GM18511 (cell line): ENCODE measurements at regions not wholly inside any gene's neighbourhood (a gene's known extent, or its start where the extent isn't known, plus 50 kb on each side); places are given as distances from the start of the nearest gene placed in this dataset.
"Not testable (repeated sequence)": the region's sequence is repeated elsewhere in the genome, so short reads cannot be mapped to it uniquely, and the experiment has no call there.

Source experiments
- ATAC-seq: cut with Tn5 transposase; IDR thresholded peaks from one replicate; pipeline ENCODE4 v1.9.1; 2021; ENCODE audit warnings: mild to moderate bottlenecking, moderate library complexity; ENCODE audit not compliant: unreplicated experiment

DNA sequence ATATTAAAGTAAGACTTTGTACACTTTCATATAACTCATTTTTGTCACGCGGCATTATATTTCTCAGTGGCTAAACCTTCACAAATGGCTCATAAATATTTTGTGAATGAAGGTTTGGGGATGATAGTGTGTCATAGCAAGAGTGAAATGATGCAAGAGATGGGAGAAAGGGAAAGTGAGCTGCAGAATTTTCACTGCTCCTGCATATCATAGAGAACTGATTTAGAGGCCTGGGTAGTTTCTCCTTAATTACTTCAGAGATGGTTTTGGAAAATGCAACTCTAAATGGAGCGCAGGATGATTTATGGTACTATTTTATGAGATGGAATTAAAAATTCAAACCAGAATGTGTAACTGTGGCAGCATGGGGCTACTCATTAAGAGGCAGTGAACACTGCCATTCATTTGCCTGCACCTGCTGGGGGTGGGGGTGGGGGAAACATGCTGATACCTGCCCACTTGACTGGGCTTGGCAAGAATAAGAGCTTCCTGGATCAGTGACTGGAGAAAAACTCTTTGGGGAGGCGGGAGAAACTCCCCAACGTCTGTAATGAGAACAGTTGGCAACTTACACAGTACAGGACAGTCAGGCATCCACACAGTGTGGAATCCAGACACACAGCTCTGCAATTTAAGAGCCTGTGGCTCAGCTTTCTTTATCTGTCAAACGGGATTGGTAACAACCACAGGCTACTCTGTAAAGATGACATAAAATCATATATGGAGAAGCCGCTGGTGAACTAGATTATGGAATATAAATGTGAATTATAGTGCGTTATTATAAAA is 941.9 kb downstream of the SLC4A3 start:
- no peak for ATAC-seq

- no peak for ATAC-seq
Observed at GRCh38 chr2:220572385-220572784, 945.0 kb downstream of the SLC4A3 start.

DNA sequence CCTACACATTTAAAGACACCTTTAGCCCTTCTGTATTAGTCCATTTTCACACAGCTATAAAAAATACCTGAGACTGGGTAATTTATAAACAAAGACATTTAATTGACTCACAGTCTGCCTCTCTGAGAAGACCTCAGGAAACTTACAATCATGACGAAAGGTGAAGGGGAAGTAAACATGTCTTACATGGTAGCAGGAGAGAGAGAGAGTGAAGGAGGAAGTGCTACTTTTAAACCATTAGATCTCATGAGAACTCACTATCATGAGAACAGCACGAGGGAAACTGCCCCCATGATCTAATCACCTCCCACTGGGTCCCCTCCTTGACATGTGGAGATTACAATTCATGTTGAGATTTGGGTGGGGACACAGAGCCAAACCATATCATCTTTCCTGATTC is 946.6 kb downstream of the SLC4A3 start:
- no peak for ATAC-seq

DNA sequence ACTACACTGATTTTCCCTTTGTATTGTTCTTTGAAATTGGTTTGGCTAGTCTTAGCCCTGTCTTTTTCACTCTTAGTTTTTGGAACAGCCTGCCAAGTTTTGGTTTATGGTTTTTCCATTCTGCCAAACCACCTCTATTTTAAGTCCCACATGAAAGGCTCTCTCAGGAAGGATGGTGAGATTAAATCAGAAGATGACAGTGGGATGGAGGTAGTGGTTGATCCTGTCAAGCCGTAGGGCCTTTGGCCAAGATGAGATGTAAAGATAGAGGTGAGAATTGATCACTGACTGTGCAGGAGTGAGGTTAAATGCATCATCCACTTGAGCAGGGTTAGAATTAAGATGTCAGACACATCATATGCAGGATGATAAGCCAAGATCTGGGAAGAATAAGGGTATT is 948.5 kb downstream of the SLC4A3 start:
- ATAC-seq = no peak

DNA sequence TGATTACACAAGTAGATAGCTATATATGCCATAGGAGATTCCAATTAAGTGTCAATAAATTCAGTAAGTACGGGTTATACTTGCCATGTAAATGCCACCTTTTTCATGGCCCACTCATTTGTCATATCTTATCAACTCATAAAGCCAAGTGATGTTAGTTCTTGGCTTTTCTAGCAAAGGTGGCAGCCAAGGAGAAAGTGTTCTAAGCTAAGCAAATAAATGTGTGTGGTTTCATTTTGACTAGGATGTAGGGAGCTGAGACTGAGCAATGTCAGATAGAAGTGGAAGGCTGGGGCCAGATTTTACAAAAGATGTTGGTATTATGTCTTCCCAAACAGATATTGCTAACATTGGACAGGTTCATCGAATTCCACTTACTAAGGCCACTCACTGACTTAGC is 952.0 kb downstream of the SLC4A3 start:
- no peak for ATAC-seq

DNA sequence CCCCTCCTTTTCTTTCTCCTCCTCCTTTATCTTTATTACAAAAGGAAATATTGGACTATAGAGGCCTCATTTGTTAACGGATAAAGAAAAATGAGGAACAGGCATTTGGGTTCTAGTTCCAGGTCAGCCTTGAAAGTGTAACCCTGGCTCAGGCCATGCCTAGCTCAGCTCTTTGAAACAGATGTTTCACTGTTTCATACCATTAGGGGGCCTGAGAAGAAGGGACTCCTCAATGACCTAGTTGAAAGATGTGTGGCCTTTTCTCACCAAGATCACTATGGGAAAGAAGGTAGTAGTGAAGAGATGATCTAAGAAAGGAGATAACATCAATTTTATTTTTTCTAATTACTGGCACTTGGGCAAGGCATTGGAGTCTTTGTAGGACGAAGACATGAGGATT is 952.7 kb downstream of the SLC4A3 start:
- ATAC-seq = no peak

- ATAC-seq = no peak
Observed at GRCh38 chr2:220583725-220584124, 956.3 kb downstream of the SLC4A3 start.

DNA sequence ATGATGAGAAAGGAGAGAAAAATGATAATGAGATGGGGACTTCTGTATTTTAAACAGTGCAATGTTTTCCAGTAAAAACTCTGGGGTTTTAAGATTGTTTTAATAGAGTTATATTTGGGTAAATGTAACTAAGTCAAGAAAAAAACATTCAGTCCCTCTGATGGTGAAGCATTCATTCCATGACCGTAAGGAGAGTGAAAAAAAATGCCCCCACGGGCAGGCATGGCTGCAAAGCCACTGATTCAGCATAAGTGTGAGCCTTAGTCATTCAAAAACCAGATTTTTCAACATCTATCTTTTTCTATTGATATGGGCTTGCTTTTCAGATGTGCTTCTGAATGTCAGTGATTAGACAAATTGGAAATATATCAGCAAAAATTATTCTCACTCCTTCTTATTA is 957.8 kb downstream of the SLC4A3 start:
- no peak for ATAC-seq

DNA sequence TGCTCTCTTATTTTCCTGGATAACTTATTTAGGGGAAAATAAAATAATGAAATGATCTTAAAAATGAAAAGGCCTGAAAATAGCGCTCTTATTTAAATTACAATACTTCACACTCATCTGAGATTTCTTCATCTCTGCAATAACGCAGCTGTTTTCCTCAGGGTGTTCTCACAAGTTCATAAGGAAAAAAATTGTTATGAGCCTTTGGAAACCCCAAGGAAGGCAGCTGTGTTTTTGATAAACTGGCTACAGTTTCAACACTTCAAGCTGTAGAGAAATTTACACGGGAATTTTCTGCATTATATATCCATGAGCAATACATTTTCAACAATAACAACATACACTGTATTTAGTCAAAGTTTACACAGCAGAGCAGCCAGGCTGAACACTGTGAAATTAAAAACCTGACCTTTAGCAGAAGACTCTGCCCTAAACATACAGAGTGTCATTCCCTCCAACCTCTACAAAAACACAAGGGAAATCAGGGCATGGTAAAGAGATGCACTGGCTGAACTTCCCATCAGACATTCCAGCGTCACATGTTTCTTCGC is 959.6 kb downstream of the SLC4A3 start:
- no peak for ATAC-seq

DNA sequence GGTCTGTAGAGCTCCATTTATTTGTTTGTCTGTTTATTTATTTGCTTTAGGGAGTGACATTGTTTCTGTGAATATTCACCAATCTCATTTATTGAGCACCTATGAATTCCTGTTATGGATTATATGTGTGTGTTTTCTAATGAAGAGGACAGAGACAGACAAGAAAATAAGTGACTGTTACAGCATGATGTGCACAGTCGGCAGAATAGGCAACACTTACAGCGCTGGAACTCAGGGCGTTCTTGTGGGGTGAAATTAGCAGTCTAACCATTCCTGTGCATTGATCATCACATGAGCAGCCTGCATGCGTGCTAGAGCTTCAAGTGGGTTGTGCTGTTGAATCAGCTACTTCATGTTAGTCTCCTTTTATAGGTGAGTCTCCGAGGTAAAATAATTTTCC is 960.7 kb downstream of the SLC4A3 start:
- ATAC-seq = no peak

- no peak for ATAC-seq
Observed at GRCh38 chr2:220590476-220590875, 963.0 kb downstream of the SLC4A3 start.

DNA sequence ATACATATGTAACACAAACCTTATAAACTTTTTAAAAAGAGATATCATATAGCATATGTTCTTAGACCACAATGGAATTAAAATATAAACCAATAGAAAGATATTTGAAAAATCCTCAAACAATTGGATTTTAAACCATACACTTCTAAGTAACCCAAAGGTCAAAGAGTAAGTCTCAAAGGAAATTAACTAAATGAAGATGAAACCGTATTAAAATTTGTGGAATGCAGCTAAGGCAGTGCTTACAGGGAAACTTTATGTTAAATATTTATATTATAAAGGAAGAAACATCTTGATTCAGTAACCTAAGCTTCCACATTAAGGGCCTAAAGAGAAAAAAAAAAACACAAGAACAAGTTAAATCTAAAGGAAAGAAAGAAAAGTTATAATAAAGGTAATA is 966.1 kb downstream of the SLC4A3 start:
- ATAC-seq = no peak

DNA sequence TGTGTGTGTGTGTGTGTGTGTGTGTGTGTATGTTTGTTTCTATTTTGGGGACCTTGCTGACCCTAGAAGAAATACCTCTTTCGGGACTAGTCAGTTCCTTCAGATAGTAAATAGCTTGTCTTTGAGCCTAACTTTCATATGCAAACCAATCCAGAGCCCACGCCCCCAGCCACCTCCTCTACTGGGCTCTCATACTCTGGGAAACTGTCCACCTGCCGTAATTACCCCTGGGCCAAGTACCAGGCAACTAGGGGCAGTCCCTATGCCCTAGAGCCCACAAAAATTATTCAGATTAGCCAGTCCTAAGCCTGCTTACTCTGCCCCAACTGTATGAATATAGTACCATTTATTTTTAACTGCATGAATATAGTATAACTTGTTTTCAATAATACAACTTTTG is 970.4 kb downstream of the EPHA4 start:
- no peak for ATAC-seq

DNA sequence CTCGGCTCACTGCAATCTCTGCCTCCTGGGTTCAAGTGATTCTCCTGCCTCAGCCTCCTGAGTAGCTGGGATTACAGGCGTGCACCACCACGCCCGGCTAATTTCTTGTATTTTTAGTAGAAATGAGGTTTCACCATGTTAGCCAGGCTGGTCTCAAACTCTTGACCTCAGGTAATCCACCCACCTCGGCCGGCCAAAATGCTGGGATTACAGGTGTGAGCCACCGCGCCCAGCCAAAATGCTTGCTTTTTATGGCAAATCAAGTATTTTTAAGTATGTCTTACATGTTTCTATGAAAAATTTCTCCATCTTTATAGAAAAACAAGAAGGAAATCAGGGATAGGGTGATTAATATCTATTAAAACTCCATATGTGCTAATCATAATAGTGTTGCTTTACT is 959.1 kb downstream of the EPHA4 start:
- ATAC-seq = not testable (repeated sequence)

- no peak for ATAC-seq
Observed at GRCh38 chr2:220614064-220614463, 958.0 kb downstream of the EPHA4 start.

DNA sequence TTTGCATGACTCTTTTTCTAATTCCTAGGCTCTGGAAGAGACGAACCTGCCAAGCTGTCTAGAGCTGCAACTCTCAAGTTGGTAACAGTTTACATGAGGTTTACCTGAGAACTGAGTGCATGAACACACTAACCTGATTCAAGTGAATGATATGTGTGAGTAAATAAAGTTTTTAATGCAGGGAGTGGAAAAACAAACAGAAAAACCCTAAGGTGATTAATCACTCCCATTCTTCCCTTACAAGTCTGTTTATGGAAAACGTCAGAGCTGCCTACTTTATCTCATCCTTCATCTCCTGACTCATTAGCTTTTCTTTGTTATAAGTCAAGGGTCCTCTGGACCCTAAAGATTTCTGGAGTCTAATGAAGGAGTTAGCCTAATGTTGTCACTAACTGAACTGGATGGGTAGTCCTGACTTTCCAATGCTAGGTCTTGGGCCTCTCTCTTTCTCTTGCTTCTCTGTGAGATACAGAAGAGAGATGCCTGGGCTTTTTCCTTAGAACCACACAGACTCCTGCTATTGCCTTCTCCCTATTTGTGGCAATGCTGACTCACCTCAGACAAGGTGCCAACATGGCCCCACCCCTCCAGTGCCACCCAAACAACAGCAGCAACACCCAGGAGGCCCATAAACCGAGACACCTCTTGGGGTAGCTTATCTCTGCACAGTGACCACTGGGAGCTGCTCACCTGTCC is 952.4 kb downstream of the EPHA4 start:
- no peak for ATAC-seq

DNA sequence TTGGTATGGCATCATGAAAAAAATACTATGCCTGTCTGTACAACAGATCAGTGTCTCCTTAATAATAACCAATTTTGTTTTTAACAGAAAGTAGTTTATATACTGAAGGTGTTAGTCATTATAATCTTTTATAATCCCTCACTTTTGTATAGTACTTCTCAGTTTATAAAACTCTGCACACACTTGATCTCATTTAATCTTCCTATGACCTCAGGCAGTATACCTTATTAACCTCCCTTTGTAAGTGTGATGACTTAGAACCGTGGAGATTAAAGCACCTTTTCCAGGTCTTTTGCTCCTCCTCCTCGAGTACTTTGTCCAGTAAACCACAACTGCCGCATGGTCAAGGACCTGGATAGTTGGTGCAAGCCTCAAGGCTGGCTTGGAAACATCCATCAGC is 945.5 kb downstream of the EPHA4 start:
- ATAC-seq = no peak

- ATAC-seq = no peak
Observed at GRCh38 chr2:220628252-220628651, 943.9 kb downstream of the EPHA4 start.

DNA sequence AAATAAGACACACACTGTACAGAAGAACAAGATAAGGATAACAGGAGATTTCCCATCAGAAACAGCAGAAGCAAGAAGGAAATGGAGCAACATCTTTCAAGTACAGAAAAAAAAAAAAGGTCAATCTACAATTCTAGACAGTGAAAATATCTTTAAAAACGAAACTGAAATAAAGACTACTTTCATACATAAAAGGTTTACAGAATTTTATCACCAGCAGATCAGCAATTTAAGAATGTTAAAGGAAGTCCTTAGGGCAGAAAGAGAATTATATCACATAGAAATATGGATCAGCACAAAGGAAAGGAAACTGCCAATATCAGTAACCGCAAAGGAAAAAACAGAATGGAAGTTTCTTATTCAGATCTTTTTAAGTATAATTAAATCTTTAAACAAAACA is 931.0 kb downstream of the EPHA4 start:
- ATAC-seq = no peak

- ATAC-seq = no peak
Observed at GRCh38 chr2:220646424-220646823, 925.7 kb downstream of the EPHA4 start.

GRCh38 chr2:220648628-220649027 is 923.5 kb downstream of the EPHA4 start:
- no peak for ATAC-seq

DNA sequence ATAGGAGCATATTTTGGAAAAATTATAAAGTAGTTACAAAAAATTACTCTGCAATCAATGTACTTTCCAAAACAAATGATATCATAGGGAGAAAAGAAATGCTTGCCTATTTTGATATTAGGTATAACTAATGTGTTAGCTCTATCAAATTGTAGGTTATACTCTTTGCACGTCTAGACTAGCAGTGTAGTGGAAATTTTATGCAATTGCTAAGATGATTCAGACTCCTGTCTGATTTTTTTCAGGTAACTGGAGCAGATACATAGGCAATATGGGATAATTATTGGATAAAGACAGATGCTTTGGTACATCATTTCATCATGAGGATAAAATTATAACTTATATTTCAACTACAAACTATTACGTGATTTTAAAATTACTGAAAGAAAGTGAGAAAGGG is 918.3 kb downstream of the EPHA4 start:
- ATAC-seq = no peak
